ENCODE measurements at regions not wholly inside any gene's neighbourhood (a gene's known extent, or its start where the extent isn't known, plus 50 kb on each side); places are given as distances from the start of the nearest gene placed in this dataset.

GRCh38 chr15:92561754-92562153 is 93.8 kb downstream of the FAM174B start:
- TF ChIP-seq CTCF (IDR thresholded peaks at IDR 0.05; ENCODE audit: poor library complexity) (no peak), EZH2 (IDR thresholded peaks at IDR 0.05; ENCODE audit: borderline replicate concordance) (no peak)
